Nephron (organoid): ENCODE measurements at regions not wholly inside any gene's neighbourhood (a gene's known extent, or its start where the extent isn't known, plus 50 kb on each side); places are given as distances from the start of the nearest gene placed in this dataset.

ENCODE experiments used
- H3K27ac Mint-ChIP-seq, 3 experiments: 2 replicates each; pipeline ENCODE4 v1.8.0; 2020; ENCODE audit warnings: mixed read lengths in 3 of 3, mild to moderate bottlenecking in 2 of 3, moderate library complexity in 1 of 3
- H3K27me3 Mint-ChIP-seq: 2 replicates; pipeline ENCODE4 v1.8.0; 2021; ENCODE audit warnings: low read depth, mild to moderate bottlenecking, moderate library complexity, mixed read lengths
- H3K36me3 Mint-ChIP-seq: 2 replicates; pipeline ENCODE4 v1.8.0; 2020; ENCODE audit warnings: low read depth, mixed read lengths
- H3K4me1 Mint-ChIP-seq: 2 replicates; pipeline ENCODE4 v1.8.0; 2020; ENCODE audit warnings: mixed read lengths
- H3K4me3 Mint-ChIP-seq, 3 experiments: 2 replicates each; pipeline ENCODE4 v1.8.0; 2020; ENCODE audit warnings: mild to moderate bottlenecking in 3 of 3, mixed read lengths in 3 of 3, moderate library complexity in 2 of 3
- H3K9me3 Mint-ChIP-seq: 2 replicates; pipeline ENCODE4 v1.8.0; 2020; ENCODE audit warnings: mixed read lengths
- TF ChIP-seq, protein P1 (sequence below), 3 experiments: fragments of 200-600 bp; sonication (generic); IDR thresholded peaks; one replicate each; pipeline ENCODE4 v1.5.0; 2021; ENCODE audit warnings: antibody characterized with exemption in 3 of 3; ENCODE audit not compliant: unreplicated experiment in 3 of 3

DNA sequence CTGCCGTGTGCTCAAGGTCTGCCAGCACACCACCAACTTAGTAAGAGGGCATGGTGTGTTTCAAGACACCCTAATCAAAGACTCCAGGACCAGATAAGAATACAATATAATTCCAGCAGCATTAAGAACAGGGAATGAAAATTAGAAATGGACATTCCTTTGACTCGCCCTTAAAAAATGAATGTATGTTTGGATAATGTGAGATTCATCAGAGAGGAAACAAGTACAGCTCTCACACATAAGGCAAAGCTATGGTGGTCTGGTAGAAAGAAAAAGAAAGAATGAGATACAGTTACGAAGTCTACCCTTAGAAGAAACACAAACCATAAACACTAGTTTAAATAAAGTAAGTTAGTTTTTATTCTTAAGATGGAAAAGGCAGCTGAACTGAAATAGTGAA, 174.8 kb upstream of the ANK3 start:
- TF ChIP-seq, protein P1, sequence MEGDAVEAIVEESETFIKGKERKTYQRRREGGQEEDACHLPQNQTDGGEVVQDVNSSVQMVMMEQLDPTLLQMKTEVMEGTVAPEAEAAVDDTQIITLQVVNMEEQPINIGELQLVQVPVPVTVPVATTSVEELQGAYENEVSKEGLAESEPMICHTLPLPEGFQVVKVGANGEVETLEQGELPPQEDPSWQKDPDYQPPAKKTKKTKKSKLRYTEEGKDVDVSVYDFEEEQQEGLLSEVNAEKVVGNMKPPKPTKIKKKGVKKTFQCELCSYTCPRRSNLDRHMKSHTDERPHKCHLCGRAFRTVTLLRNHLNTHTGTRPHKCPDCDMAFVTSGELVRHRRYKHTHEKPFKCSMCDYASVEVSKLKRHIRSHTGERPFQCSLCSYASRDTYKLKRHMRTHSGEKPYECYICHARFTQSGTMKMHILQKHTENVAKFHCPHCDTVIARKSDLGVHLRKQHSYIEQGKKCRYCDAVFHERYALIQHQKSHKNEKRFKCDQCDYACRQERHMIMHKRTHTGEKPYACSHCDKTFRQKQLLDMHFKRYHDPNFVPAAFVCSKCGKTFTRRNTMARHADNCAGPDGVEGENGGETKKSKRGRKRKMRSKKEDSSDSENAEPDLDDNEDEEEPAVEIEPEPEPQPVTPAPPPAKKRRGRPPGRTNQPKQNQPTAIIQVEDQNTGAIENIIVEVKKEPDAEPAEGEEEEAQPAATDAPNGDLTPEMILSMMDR (IDR thresholded peaks at IDR 0.05; ENCODE audit: unreplicated experiment in 3 of 3) = no peak
- peaks cover 21% of the 10 kb centered on the region for H3K36me3 Mint-ChIP-seq
- no peaks in the 10 kb centered on the region for H3K4me1 Mint-ChIP-seq
- H3K27me3 Mint-ChIP-seq = no peaks in the 10 kb centered on the region
- H3K4me3 Mint-ChIP-seq = no peak overlapping the region
- H3K27ac Mint-ChIP-seq = no peak overlapping the region
- peaks cover 29% of the 10 kb centered on the region for H3K9me3 Mint-ChIP-seq

GRCh38 chr10:60560451-60560850, 170.8 kb upstream of the ANK3 start:
- peaks cover 6% of the 10 kb centered on the region for H3K9me3 Mint-ChIP-seq
- H3K27me3 Mint-ChIP-seq = no peaks in the 10 kb centered on the region
- no peak overlapping the region for H3K27ac Mint-ChIP-seq
- TF ChIP-seq, protein P1 (IDR thresholded peaks at IDR 0.05; ENCODE audit: unreplicated experiment in 3 of 3) = no peak
- peaks cover 2% of the 10 kb centered on the region for H3K36me3 Mint-ChIP-seq
- no peak overlapping the region for H3K4me3 Mint-ChIP-seq
- H3K4me1 Mint-ChIP-seq = no peaks in the 10 kb centered on the region

DNA sequence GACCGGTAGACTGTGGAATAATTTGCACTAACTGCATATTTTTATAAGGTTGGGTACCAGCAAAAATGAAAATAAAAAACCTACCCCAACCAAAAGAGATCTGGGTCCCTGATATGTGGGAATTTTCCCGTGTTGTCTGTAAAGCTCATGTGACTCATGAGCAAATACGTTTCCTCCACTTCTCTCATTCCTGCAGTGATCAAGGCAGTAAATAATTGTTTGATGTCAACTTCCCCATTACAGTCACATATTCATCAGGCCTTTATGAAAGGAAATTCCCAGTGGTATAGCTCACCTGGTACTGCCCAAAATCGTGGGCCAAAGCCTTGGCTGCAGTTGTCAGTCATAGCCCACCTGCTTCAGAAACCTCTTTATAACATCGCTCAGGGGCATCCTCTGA, 166.0 kb upstream of the ANK3 start:
- Mint-ChIP-seq H3K9me3 (peaks cover 3% of the 10 kb centered on the region), H3K4me3 (no peak overlapping the region), H3K27ac (no peak overlapping the region), H3K36me3 (no peaks in the 10 kb centered on the region), H3K4me1 (no peaks in the 10 kb centered on the region), H3K27me3 (no peaks in the 10 kb centered on the region)
- TF ChIP-seq, protein P1 (IDR thresholded peaks at IDR 0.05; ENCODE audit: unreplicated experiment in 3 of 3) = no peak

GRCh38 chr10:60549686-60550085, 160.0 kb upstream of the ANK3 start:
- H3K4me3 Mint-ChIP-seq = no peak overlapping the region
- H3K27ac Mint-ChIP-seq = no peak overlapping the region
- no peaks in the 10 kb centered on the region for H3K36me3 Mint-ChIP-seq

GRCh38 chr10:60542657-60543056, 153.0 kb upstream of the ANK3 start:
- Mint-ChIP-seq H3K4me1 (no peaks in the 10 kb centered on the region), H3K4me3 (no peak overlapping the region), H3K36me3 (no peaks in the 10 kb centered on the region), H3K9me3 (no peaks in the 10 kb centered on the region), H3K27ac (no peak overlapping the region), H3K27me3 (no peaks in the 10 kb centered on the region)
- TF ChIP-seq, protein P1 (IDR thresholded peaks at IDR 0.05; ENCODE audit: unreplicated experiment in 3 of 3) = no peak

More at GRCh38 chr10:60549686-60550085, 160.0 kb upstream of the ANK3 start:
- Mint-ChIP-seq H3K4me1 (no peaks in the 10 kb centered on the region), H3K9me3 (peaks cover 3% of the 10 kb centered on the region), H3K27me3 (no peaks in the 10 kb centered on the region)
- TF ChIP-seq, protein P1 (IDR thresholded peaks at IDR 0.05; ENCODE audit: unreplicated experiment in 3 of 3) = peak in 2 of 3 experiments; percentile 26 to 44

- no peaks in the 10 kb centered on the region for H3K9me3 Mint-ChIP-seq
- no peaks in the 10 kb centered on the region for H3K4me1 Mint-ChIP-seq
- no peak overlapping the region for H3K27ac Mint-ChIP-seq
- H3K36me3 Mint-ChIP-seq = no peaks in the 10 kb centered on the region
- no peaks in the 10 kb centered on the region for H3K27me3 Mint-ChIP-seq
- TF ChIP-seq, protein P1 (IDR thresholded peaks at IDR 0.05; ENCODE audit: unreplicated experiment in 3 of 3) = no peak
- H3K4me3 Mint-ChIP-seq = no peak overlapping the region
Observed at GRCh38 chr10:60541451-60541850, 151.8 kb upstream of the ANK3 start.
